Endothelial cell (in vitro differentiated cells): ENCODE measurements at regions not wholly inside any gene's neighbourhood (a gene's known extent, or its start where the extent isn't known, plus 50 kb on each side); places are given as distances from the start of the nearest gene placed in this dataset.

Source experiments
- DNase-seq: peaks from one replicate; pipeline ENCODE4 v3.0.0; 2021; ENCODE audit warnings: low spot score
- H3K27ac Mint-ChIP-seq: one replicate; pipeline ENCODE4 v1.8.0; 2021; ENCODE audit warnings: mixed read lengths, inconsistent platforms; ENCODE audit not compliant: unreplicated experiment
- H3K27me3 Mint-ChIP-seq: one replicate; pipeline ENCODE4 v1.8.0; 2021; ENCODE audit warnings: mild to moderate bottlenecking, moderate library complexity, mixed read lengths, inconsistent platforms; ENCODE audit not compliant: unreplicated experiment
- H3K36me3 Mint-ChIP-seq: one replicate; pipeline ENCODE4 v1.8.0; 2021; ENCODE audit warnings: mild to moderate bottlenecking, low read depth, mixed read lengths, inconsistent platforms; ENCODE audit not compliant: unreplicated experiment
- H3K4me1 Mint-ChIP-seq: one replicate; pipeline ENCODE4 v1.8.0; 2021; ENCODE audit warnings: mild to moderate bottlenecking, mixed read lengths, inconsistent platforms; ENCODE audit not compliant: unreplicated experiment
- H3K4me3 Mint-ChIP-seq: one replicate; pipeline ENCODE4 v1.8.0; 2021; ENCODE audit warnings: mild to moderate bottlenecking, mixed read lengths, inconsistent platforms; ENCODE audit not compliant: unreplicated experiment
- H3K9me3 Mint-ChIP-seq: one replicate; pipeline ENCODE4 v1.8.0; 2021; ENCODE audit warnings: mixed read lengths, inconsistent platforms; ENCODE audit not compliant: unreplicated experiment
- CTCF ChIP-seq: fragments of 200-600 bp; sonication (generic); IDR thresholded peaks from one replicate; pipeline ENCODE4 v1.5.0; 2021; ENCODE audit warnings: antibody characterized with exemption; ENCODE audit not compliant: unreplicated experiment

DNA sequence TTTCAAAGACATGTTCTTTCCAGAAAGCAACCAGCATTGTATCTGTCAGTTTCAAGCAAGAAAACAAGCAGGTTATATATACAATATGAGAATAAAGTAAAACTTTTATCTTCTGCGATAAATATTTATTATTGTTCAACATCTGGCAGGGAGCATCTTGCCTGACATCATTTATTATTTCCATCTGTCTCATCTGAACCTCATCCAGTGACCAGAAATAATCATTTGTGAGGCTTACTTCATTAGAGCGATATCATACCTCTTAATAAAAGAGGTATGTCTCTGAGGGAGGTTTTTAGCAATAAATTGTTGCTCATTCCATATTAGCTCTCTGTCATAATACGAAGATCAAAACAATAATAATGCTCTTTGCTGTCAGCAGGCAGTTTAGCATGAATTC is 226.1 kb downstream of the CDC14C start:
- Mint-ChIP-seq H3K4me1 (no peaks in the 10 kb centered on the region), H3K36me3 (no peaks in the 10 kb centered on the region), H3K27ac (no peak overlapping the region), H3K4me3 (no peak overlapping the region), H3K27me3 (no peaks in the 10 kb centered on the region), H3K9me3 (no peaks in the 10 kb centered on the region)
- no peak for TF ChIP-seq CTCF
- no peak for DNase-seq

DNA sequence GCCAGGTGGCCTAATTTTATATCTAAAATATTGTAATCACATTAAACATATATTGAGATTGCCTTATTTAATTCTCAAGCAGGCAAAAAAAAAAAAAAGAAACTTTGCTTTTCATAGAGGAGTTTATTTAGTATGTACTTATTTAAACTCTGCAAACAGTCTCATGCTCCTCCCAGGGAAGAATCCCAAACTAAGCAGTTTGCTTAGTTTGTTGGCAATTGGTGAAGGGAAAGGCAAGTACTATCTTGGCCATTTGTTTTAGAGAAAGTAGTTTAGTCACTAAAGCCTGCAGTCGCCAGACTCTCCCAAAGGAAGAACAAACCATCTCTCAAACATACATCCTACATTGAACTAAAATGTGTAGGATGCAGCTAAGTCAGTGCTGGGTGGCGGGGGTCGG is 226.8 kb downstream of the CDC14C start:
- DNase-seq = no peak
- Mint-ChIP-seq H3K4me1 (no peaks in the 10 kb centered on the region), H3K27ac (no peak overlapping the region), H3K4me3 (no peak overlapping the region), H3K9me3 (no peaks in the 10 kb centered on the region), H3K27me3 (no peaks in the 10 kb centered on the region), H3K36me3 (no peaks in the 10 kb centered on the region)
- TF ChIP-seq CTCF = no peak

- TF ChIP-seq CTCF = no peak
- Mint-ChIP-seq H3K4me3 (no peak overlapping the region), H3K27ac (no peak overlapping the region), H3K27me3 (no peaks in the 10 kb centered on the region), H3K36me3 (no peaks in the 10 kb centered on the region), H3K4me1 (no peaks in the 10 kb centered on the region), H3K9me3 (no peaks in the 10 kb centered on the region)
- no peak for DNase-seq
These were observed 234.0 kb downstream of the CDC14C start for GRCh38 chr7:49158321-49158720.

DNA sequence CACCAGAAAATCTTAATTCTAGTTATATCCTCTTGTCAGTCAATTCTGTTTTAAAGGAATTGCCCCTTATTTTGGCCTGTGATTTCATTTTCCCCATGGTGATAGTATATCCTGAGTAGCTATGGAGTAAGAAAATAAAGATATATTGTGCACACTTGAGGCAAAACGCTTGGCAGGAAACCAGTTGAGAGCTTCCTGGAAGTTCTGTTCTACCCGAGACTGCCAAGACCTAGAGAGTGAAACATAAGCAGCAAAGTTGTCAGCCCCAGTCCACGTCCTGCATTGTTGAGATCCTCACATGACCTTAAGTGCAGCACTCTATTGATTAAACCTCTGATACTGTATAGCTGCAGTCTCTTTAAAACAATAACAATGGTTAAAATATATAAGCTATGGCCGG is 235.2 kb downstream of the CDC14C start:
- DNase-seq = no peak
- no peak overlapping the region for H3K4me3 Mint-ChIP-seq
- H3K4me1 Mint-ChIP-seq = no peaks in the 10 kb centered on the region
- H3K9me3 Mint-ChIP-seq = no peaks in the 10 kb centered on the region
- no peaks in the 10 kb centered on the region for H3K27me3 Mint-ChIP-seq
- TF ChIP-seq CTCF = no peak
- H3K36me3 Mint-ChIP-seq = no peaks in the 10 kb centered on the region
- no peak overlapping the region for H3K27ac Mint-ChIP-seq

GRCh38 chr7:49166441-49166840 is 242.1 kb downstream of the CDC14C start:
- Mint-ChIP-seq H3K27ac (no peak overlapping the region), H3K4me3 (no peak overlapping the region), H3K9me3 (no peaks in the 10 kb centered on the region), H3K4me1 (peaks cover 9% of the 10 kb centered on the region), H3K36me3 (no peaks in the 10 kb centered on the region), H3K27me3 (no peaks in the 10 kb centered on the region)
- peak; percentile 46 for TF ChIP-seq CTCF
- no peak for DNase-seq
